HCT116 (cell line): ENCODE measurements at regions not wholly inside any gene's neighbourhood (a gene's known extent, or its start where the extent isn't known, plus 50 kb on each side); places are given as distances from the start of the nearest gene placed in this dataset.

Experiments used
- ATAC-seq: fragments of 200-7000 bp; cut with Tn5 transposase; 2 replicates; pipeline ENCODE4 v1.9.1; 2020; ENCODE audit warnings: mild to moderate bottlenecking, moderate library complexity
- BruUV-seq: library from RNA; stranded (reverse); fragments of 400-500 nt; replicated peaks from 2 replicates; lab custom pipeline; 2021; lab: Mats Ljungman, UMichigan
- CTCF ChIA-PET: fragments of 300-600 bp; sonication (Branson Sonifier 250); formaldehyde crosslinking; loops from one replicate; lab custom pipeline; 2021; ENCODE audit warnings: antibody characterized with exemption; lab: Charles Lee
- POLR2A ChIA-PET: fragments of 300-600, 350-600 bp; sonication (Branson Sonifier 250); formaldehyde crosslinking; loops from one replicate; lab custom pipeline; 2021; ENCODE audit warnings: antibody characterized with exemption; lab: Charles Lee
- RAD21 ChIA-PET, 2 experiments: fragments of 300-600 bp; sonication (Branson Sonifier 250); formaldehyde crosslinking; loops; one replicate each; lab custom pipeline; 2023; ENCODE audit warnings: low total read pairs in 2 of 2; ENCODE audit not compliant: uncharacterized antibody in 2 of 2, unreplicated experiment in 2 of 2, low non-redundant PET in 1 of 2; lab: Charles Lee
- DNase-seq: peaks from one replicate; pipeline ENCODE4 v3.0.0-alpha.2; 2010; ENCODE audit warnings: low read depth, low spot score
- H2AFZ ChIP-seq: fragments of 200-600 bp; shearing (Covaris generic), sonication (generic); 2 replicates; pipeline ENCODE4 v1.6.1; 2017; ENCODE audit warnings: low read depth, mixed run types, mixed read lengths, antibody characterized with exemption, low read length; ENCODE audit not compliant: poor library complexity, severe bottlenecking
- H3K27ac ChIP-seq: 2 replicates; pipeline ENCODE4 v1.5.1; 2012; ENCODE audit warnings: low read depth, low read length
- H3K27me3 ChIP-seq: fragments of 200-600 bp; sonication (generic); 2 replicates; pipeline ENCODE4 v1.6.1; 2016; ENCODE audit warnings: mixed run types, low read length, mixed read lengths; ENCODE audit not compliant: insufficient read depth
- H3K36me3 ChIP-seq, 2 experiments: fragments of 200-500 bp in 1 of 2; fragments of 200-600 bp in 1 of 2; sonication (Bioruptor generic) in 1 of 2; sonication (generic) in 1 of 2; 2 replicates each; pipeline versions ENCODE4 v1.5.1 to v1.6.1; 2014 to 2016; ENCODE audit warnings: low read length in 2 of 2, inconsistent platforms in 1 of 2, mixed read lengths in 1 of 2, mixed run types in 1 of 2; ENCODE audit not compliant: insufficient read depth in 2 of 2, control insufficient read depth in 1 of 2
- H3K4me1 ChIP-seq, 2 experiments: fragments of 200-600 bp in 1 of 2; sonication (generic) in 1 of 2; 2 replicates each; pipeline versions ENCODE4 v1.5.1 to v1.6.1; 2012 to 2017; ENCODE audit warnings: low read length in 2 of 2, inconsistent platforms in 1 of 2, mild to moderate bottlenecking in 1 of 2, mixed read lengths in 1 of 2, mixed run types in 1 of 2, moderate library complexity in 1 of 2; ENCODE audit not compliant: insufficient read depth in 2 of 2, control insufficient read depth in 1 of 2
- H3K4me2 ChIP-seq: fragments of 200-600 bp; sonication (generic); 2 replicates; pipeline ENCODE4 v1.6.1; 2017; ENCODE audit warnings: mixed run types, low read length, mixed read lengths
- H3K4me3 ChIP-seq, 2 experiments: fragments of 200-600 bp in 1 of 2; sonication (generic) in 1 of 2; replicated peaks in 1 of 2; 2 replicates each; pipeline ENCODE4 v1.5.1; 2011 to 2016; ENCODE audit warnings: low read length in 2 of 2, control low read depth in 1 of 2, low read depth in 1 of 2, mild to moderate bottlenecking in 1 of 2, mixed read lengths in 1 of 2, mixed run types in 1 of 2
- H3K79me2 ChIP-seq: fragments of 200-600 bp; sonication (generic); 2 replicates; pipeline ENCODE4 v1.6.1; 2017; ENCODE audit warnings: mild to moderate bottlenecking, mixed run types, low read length, moderate library complexity, mixed read lengths; ENCODE audit not compliant: insufficient read depth
- H3K9ac ChIP-seq: fragments of 200-600 bp; sonication (generic); 2 replicates; pipeline ENCODE4 v1.6.1; 2016; ENCODE audit warnings: low read length, mixed read lengths
- H3K9me2 ChIP-seq: fragments of 200-600 bp; sonication (generic), shearing (Covaris generic); 2 replicates; pipeline ENCODE4 v1.6.1; 2017; ENCODE audit warnings: mixed run types, mild to moderate bottlenecking, moderate library complexity; ENCODE audit not compliant: insufficient read depth
- H3K9me3 ChIP-seq, 2 experiments: fragments of 200-500 bp in 1 of 2; fragments of 200-600 bp in 1 of 2; sonication (Bioruptor generic) in 1 of 2; sonication (generic) in 1 of 2; 2 replicates each; pipeline ENCODE4 v1.6.1; 2014 to 2017; ENCODE audit warnings: low read length in 2 of 2, mixed read lengths in 2 of 2, inconsistent platforms in 1 of 2, low read depth in 1 of 2, mild to moderate bottlenecking in 1 of 2, mixed run types in 1 of 2, moderate library complexity in 1 of 2; ENCODE audit not compliant: control insufficient read depth in 1 of 2, insufficient read depth in 1 of 2
- H4K20me1 ChIP-seq: fragments of 200-600 bp; sonication (generic), shearing (Covaris generic); 2 replicates; pipeline ENCODE4 v1.6.1; 2017; ENCODE audit warnings: mixed run types, mild to moderate bottlenecking, moderate library complexity; ENCODE audit not compliant: insufficient read depth
- CEBPB ChIP-seq: IDR thresholded peaks from 2 replicates; pipeline ENCODE4 v1.6.1; 2012; ENCODE audit warnings: low read depth
- EGR1 ChIP-seq: IDR thresholded peaks from 2 replicates; pipeline ENCODE4 v1.6.1; 2012; ENCODE audit warnings: low read depth
- ELF1 ChIP-seq: IDR thresholded peaks from 2 replicates; pipeline ENCODE4 v1.6.1; 2012; ENCODE audit warnings: low read depth, borderline replicate concordance
- EZH2phosphoT487 ChIP-seq: fragments of 200-600 bp; IDR thresholded peaks from 2 replicates; pipeline ENCODE4 v1.6.1; 2018; ENCODE audit warnings: antibody characterized with exemption, borderline replicate concordance
- FOSL1 ChIP-seq: IDR thresholded peaks from 2 replicates; pipeline ENCODE4 v1.6.1; 2012; ENCODE audit warnings: low read depth
- SIN3A ChIP-seq: IDR thresholded peaks from 2 replicates; pipeline ENCODE4 v1.6.1; 2012; ENCODE audit warnings: low read depth
- SP1 ChIP-seq: IDR thresholded peaks from 2 replicates; pipeline ENCODE4 v1.6.1; 2012; ENCODE audit warnings: low read depth
- SRF ChIP-seq: IDR thresholded peaks from 2 replicates; pipeline ENCODE4 v1.6.1; 2012; ENCODE audit warnings: low read depth
- YY1 ChIP-seq: IDR thresholded peaks from 2 replicates; pipeline ENCODE4 v1.6.1; 2011; ENCODE audit warnings: low read length, low read depth, moderate library complexity, mild to moderate bottlenecking; ENCODE audit not compliant: insufficient replicate concordance; ENCODE audit errors: extremely low read depth
- ZFX ChIP-seq: fragments of 450-650 bp; IDR thresholded peaks from 2 replicates; pipeline ENCODE4 v1.6.1; 2017
- intact Hi-C: fragments of 100-400 bp; cut with micrococcal nuclease; formaldehyde crosslinking; loops from 2 replicates; pipeline ENCODE4 v1.10.0; 2022
- TF ChIP-seq, protein P1 (sequence below), 3 experiments: fragments of 200-600 bp in 1 of 3; sonication (generic) in 1 of 3; IDR thresholded peaks in 2 of 3; conservative IDR thresholded peaks in 1 of 3; 2 replicates each; pipeline ENCODE4 v1.5.1; 2012 to 2017; ENCODE audit warnings: low read depth in 2 of 3, low read length in 2 of 3, antibody characterized with exemption in 1 of 3, borderline replicate concordance in 1 of 3, control low read depth in 1 of 3, mild to moderate bottlenecking in 1 of 3, mixed read lengths in 1 of 3, mixed run types in 1 of 3, moderate library complexity in 1 of 3; ENCODE audit not compliant: insufficient read depth in 1 of 3
- TF ChIP-seq, protein P2 (sequence below): IDR thresholded peaks from 2 replicates; pipeline ENCODE4 v1.6.1; 2011; ENCODE audit warnings: mild to moderate bottlenecking, low read length, moderate library complexity; ENCODE audit not compliant: insufficient replicate concordance; ENCODE audit errors: extremely low read depth
- TF ChIP-seq, protein P3 (sequence below): IDR thresholded peaks from 2 replicates; pipeline ENCODE4 v1.6.1; 2012

DNA sequence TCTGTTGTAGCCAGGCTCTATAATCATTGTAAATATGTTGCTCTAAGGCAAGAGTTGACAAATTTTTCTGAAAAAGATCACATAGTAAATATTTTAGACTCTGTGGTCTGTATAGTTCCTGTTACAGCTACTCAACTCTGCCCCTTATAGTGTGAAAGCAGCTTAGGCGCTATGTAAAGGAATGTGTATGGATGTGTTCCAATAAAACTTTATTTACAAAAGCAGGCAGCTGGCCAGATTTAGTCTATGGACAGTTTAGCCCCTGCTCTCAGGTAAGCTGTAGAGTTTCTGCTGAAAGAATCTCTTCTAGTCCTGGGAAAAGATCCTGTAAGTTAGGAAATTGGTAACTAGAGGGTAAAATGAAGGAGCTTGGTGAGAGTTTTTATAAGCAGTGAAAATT lies 133.1 kb downstream of the SALL1 start:
- CTCF ChIA-PET, result no interaction called here
- BruUV-seq, result no TSS peak

More for the DNA sequence above, 133.1 kb downstream of the SALL1 start:
- no peak overlapping the region for H3K9ac ChIP-seq
- H3K9me3 ChIP-seq, result no peaks in the 10 kb centered on the region
- no peak overlapping the region for H2AFZ ChIP-seq
- H3K4me3 ChIP-seq, result no peak overlapping the region
- no peaks in the 10 kb centered on the region for H3K9me2 ChIP-seq
- no peaks in the 10 kb centered on the region for H3K79me2 ChIP-seq
- no peak for TF ChIP-seq SRF
- no peak for TF ChIP-seq YY1
- TF ChIP-seq EZH2phosphoT487, result no peak
- TF ChIP-seq ELF1, result no peak
- no peak for TF ChIP-seq ZFX
- TF ChIP-seq FOSL1, result no peak
- TF ChIP-seq, protein P1, sequence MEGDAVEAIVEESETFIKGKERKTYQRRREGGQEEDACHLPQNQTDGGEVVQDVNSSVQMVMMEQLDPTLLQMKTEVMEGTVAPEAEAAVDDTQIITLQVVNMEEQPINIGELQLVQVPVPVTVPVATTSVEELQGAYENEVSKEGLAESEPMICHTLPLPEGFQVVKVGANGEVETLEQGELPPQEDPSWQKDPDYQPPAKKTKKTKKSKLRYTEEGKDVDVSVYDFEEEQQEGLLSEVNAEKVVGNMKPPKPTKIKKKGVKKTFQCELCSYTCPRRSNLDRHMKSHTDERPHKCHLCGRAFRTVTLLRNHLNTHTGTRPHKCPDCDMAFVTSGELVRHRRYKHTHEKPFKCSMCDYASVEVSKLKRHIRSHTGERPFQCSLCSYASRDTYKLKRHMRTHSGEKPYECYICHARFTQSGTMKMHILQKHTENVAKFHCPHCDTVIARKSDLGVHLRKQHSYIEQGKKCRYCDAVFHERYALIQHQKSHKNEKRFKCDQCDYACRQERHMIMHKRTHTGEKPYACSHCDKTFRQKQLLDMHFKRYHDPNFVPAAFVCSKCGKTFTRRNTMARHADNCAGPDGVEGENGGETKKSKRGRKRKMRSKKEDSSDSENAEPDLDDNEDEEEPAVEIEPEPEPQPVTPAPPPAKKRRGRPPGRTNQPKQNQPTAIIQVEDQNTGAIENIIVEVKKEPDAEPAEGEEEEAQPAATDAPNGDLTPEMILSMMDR (IDR thresholded peaks at IDR 0.05 in 2 of 3, conservative IDR thresholded peaks at IDR 0.05 in 1 of 3; ENCODE audit: borderline replicate concordance in 1 of 3, insufficient read depth in 1 of 3, low read depth in 2 of 3, low read length in 2 of 3), result no peak
- no peak for TF ChIP-seq CEBPB
- TF ChIP-seq SP1, result no peak
- TF ChIP-seq, protein P2, sequence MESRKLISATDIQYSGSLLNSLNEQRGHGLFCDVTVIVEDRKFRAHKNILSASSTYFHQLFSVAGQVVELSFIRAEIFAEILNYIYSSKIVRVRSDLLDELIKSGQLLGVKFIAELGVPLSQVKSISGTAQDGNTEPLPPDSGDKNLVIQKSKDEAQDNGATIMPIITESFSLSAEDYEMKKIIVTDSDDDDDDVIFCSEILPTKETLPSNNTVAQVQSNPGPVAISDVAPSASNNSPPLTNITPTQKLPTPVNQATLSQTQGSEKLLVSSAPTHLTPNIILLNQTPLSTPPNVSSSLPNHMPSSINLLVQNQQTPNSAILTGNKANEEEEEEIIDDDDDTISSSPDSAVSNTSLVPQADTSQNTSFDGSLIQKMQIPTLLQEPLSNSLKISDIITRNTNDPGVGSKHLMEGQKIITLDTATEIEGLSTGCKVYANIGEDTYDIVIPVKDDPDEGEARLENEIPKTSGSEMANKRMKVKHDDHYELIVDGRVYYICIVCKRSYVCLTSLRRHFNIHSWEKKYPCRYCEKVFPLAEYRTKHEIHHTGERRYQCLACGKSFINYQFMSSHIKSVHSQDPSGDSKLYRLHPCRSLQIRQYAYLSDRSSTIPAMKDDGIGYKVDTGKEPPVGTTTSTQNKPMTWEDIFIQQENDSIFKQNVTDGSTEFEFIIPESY, result no peak
- TF ChIP-seq EGR1, result no peak
- TF ChIP-seq, protein P3, sequence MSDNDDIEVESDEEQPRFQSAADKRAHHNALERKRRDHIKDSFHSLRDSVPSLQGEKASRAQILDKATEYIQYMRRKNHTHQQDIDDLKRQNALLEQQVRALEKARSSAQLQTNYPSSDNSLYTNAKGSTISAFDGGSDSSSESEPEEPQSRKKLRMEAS, result no peak
- TF ChIP-seq SIN3A, result no peak
- TF ChIP-seq, all 23 proteins: peak for 0
- no peak for ATAC-seq
- H3K4me2 ChIP-seq, result no peak overlapping the region
- no peaks in the 10 kb centered on the region for H3K4me1 ChIP-seq
- intact Hi-C loops, result no loop called here
- H3K27me3 ChIP-seq, result peaks cover 3% of the 10 kb centered on the region
- RAD21 ChIA-PET, result no interaction called here
- no peak overlapping the region for H3K27ac ChIP-seq
- H4K20me1 ChIP-seq, result no peaks in the 10 kb centered on the region
- DNase-seq, result no peak
- no peaks in the 10 kb centered on the region for H3K36me3 ChIP-seq
- POLR2A ChIA-PET, result no interaction called here
